ENCODE measurements at regions not wholly inside any gene's neighbourhood (a gene's known extent, or its start where the extent isn't known, plus 50 kb on each side); places are given as distances from the start of the nearest gene placed in this dataset.

GRCh38 chr2:71876542-71877451, 270.9 kb downstream of the CYP26B1 start:
- TF ChIP-seq HDGF (IDR thresholded peaks at IDR 0.05; ENCODE audit: borderline replicate concordance) (no peak), TARDBP (IDR thresholded peaks at IDR 0.05) (no peak), CTBP1 (IDR thresholded peaks at IDR 0.05; ENCODE audit: borderline replicate concordance) (no peak), ARNT (IDR thresholded peaks at IDR 0.05) (no peak), SUZ12 (IDR thresholded peaks at IDR 0.05) (no peak), PKNOX1 (IDR thresholded peaks at IDR 0.05) (no peak), LEF1 (IDR thresholded peaks at IDR 0.05; ENCODE audit: borderline replicate concordance) (no peak), FOXA1 (IDR thresholded peaks at IDR 0.05) (no peak), FOXM1 (IDR thresholded peaks at IDR 0.05; ENCODE audit: borderline replicate concordance) (no peak), SP1 (IDR thresholded peaks at IDR 0.05) (no peak)

Measured in HEK293T (cell line).